Breast epithelium (tissue), 4 donors: ENCODE measurements at regions not wholly inside any gene's neighbourhood (a gene's known extent, or its start where the extent isn't known, plus 50 kb on each side); places are given as distances from the start of the nearest gene placed in this dataset.

Source experiments
- DNase-seq, 2 donors: peaks; one replicate each; pipeline ENCODE4 v3.0.0-alpha.2; 2019; ENCODE audit warnings: low spot score in 2 of 2
- H3K27ac ChIP-seq, 2 donors: fragments of 200-600 bp; sonication (generic) in 1 of 2; one replicate each; pipeline ENCODE4 v1.5.1; 2016 to 2019; ENCODE audit warnings: mild to moderate bottlenecking in 1 of 2
- H3K27me3 ChIP-seq, 2 donors: fragments of 200-600 bp; sonication (generic) in 1 of 2; one replicate each; pipeline versions ENCODE4 v1.5.1 to v1.6.0; 2017 to 2019; ENCODE audit warnings: control low read depth in 1 of 2, mild to moderate bottlenecking in 1 of 2
- H3K36me3 ChIP-seq: fragments of 200-600 bp; one replicate; pipeline ENCODE4 v1.5.1; 2019
- H3K4me1 ChIP-seq, 2 donors: fragments of 200-600 bp; sonication (generic); one replicate each; pipeline ENCODE4 v1.5.1; 2016 to 2019; ENCODE audit warnings: control low read depth in 1 of 2
- H3K4me3 ChIP-seq, 3 donors: fragments of 200-600 bp; sonication (generic); 1 replicate in 2 of 3; 2 replicates in 1 of 3; pipeline ENCODE4 v1.5.1; 2016 to 2019; ENCODE audit warnings: mild to moderate bottlenecking in 3 of 3, moderate library complexity in 2 of 3
- H3K9me3 ChIP-seq, 2 donors: fragments of 200-600 bp; sonication (generic) in 1 of 2; one replicate each; pipeline ENCODE4 v1.5.1; 2016 to 2019; ENCODE audit warnings: control low read depth in 1 of 2
- CTCF ChIP-seq, 3 donors: fragments of 450-650 bp; IDR thresholded peaks; one replicate each; pipeline ENCODE4 v1.5.1; 2016 to 2017; ENCODE audit warnings: antibody characterized with exemption in 3 of 3, mild to moderate bottlenecking in 3 of 3, moderate library complexity in 3 of 3
- POLR2A ChIP-seq: fragments of 450-650 bp; IDR thresholded peaks from one replicate; pipeline ENCODE4 v1.6.1; 2016; ENCODE audit warnings: antibody characterized with exemption, mild to moderate bottlenecking, moderate library complexity
- POLR2AphosphoS5 ChIP-seq, 3 donors: sonication (generic); formaldehyde crosslinking; IDR thresholded peaks; one replicate each; pipeline ENCODE4 v1.6.1; 2017; ENCODE audit warnings: antibody characterized with exemption in 3 of 3
- intact Hi-C: fragments of 100-400 bp; cut with DNase I; formaldehyde crosslinking; loops from one replicate; pipeline ENCODE4 v1.15.1; 2023; ENCODE audit warnings: low total_unique reads

- TF ChIP-seq POLR2A (no peak), POLR2AphosphoS5 (IDR thresholded peaks at IDR 0.05) (no peak), CTCF (IDR thresholded peaks at IDR 0.05) (no peak)
- intact Hi-C loops = no loop called here
- no peaks in the 10 kb centered on the region for H3K36me3 ChIP-seq
These were observed 60.3 kb upstream of the IL6 start for GRCh38 chr7:22666732-22667131.

GRCh38 chr7:22665923-22666322 lies 61.1 kb upstream of the IL6 start:
- H3K4me1 ChIP-seq = no peaks in the 10 kb centered on the region
- H3K36me3 ChIP-seq = no peaks in the 10 kb centered on the region
- no peaks in the 10 kb centered on the region for H3K27me3 ChIP-seq
- intact Hi-C loops = no loop called here
- H3K4me3 ChIP-seq = no peak overlapping the region
- DNase-seq = no peak
- H3K27ac ChIP-seq = no peak overlapping the region
- no peak for TF ChIP-seq POLR2AphosphoS5 (IDR thresholded peaks at IDR 0.05)
- TF ChIP-seq POLR2A = no peak
- TF ChIP-seq CTCF (IDR thresholded peaks at IDR 0.05) = no peak
- peaks cover 0 to 9% of the 10 kb centered on the region in 2 donors for H3K9me3 ChIP-seq

More at GRCh38 chr7:22666732-22667131, 60.3 kb upstream of the IL6 start:
- no peak for DNase-seq
- no peaks in the 10 kb centered on the region for H3K27me3 ChIP-seq
- H3K4me3 ChIP-seq = no peak overlapping the region
- peaks cover 0 to 9% of the 10 kb centered on the region in 2 donors for H3K9me3 ChIP-seq
- H3K27ac ChIP-seq = no peak overlapping the region
- no peaks in the 10 kb centered on the region for H3K4me1 ChIP-seq

DNA sequence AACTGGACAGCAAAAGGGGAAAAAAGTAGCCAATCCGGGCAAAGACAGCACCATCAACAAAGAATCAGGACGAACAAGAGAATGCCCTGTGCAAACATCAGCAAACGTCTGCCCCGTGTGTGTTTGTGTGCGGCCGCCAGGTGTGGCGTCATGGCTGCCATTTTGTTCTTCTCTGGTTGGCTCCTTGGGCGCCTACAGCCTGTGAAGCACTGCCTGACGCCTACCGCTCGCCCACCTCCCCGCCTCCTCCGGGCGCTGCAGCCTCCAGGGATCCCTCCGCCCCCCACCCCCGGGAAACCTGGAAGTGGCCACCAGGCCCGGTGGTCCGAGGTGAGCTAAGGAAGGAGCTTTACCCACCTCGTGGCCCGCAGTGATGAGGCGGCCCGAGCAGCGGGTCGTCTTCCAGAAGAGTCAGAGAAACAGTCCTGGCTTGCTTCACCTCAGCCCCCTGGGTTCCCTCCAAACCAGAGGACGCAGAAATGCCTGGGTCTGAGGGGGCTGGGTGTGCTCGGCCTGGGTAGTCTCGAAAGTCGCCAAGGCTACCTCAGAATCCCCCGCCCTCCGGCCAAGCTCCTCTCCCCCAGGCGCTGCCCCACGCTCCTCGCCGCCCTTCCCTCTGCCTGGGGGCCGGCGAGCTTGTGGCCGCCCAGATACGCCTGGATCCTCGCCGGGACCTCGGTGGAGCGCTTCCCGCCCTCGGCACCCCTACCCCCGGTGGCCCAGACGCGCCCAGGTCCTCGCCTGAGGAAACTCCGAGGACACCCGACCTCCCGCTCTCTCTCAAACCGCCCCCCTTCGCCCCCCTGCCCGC lies 61.8 kb upstream of the IL6 start:
- no peak overlapping the region for H3K27ac ChIP-seq
- intact Hi-C loops = no loop called here
- H3K36me3 ChIP-seq = no peaks in the 10 kb centered on the region
- DNase-seq = no peak
- no peaks in the 10 kb centered on the region for H3K27me3 ChIP-seq
- H3K9me3 ChIP-seq = peaks cover 0 to 9% of the 10 kb centered on the region in 2 donors
- no peak for TF ChIP-seq CTCF (IDR thresholded peaks at IDR 0.05)
- no peak for TF ChIP-seq POLR2A
- TF ChIP-seq POLR2AphosphoS5 (IDR thresholded peaks at IDR 0.05) = no peak
- no peak overlapping the region for H3K4me3 ChIP-seq
- no peaks in the 10 kb centered on the region for H3K4me1 ChIP-seq

DNA sequence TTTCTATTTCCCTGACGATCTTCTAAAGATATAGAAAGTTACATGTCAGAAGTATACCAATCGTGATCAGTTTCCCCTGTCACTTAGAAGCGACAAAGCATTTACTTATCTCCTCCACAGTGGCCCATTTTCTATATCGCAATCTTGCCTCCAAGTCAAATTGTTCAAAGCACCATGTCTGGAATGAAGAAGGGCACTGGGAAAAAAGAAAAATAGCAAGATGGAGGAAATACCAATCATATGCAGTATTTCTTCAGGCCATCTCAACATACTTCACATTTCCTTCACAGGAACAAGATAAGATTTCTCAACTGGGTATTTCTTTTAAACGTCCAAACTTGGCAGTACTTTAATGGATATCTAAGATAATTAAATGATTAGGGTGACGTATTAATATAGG lies 63.3 kb upstream of the IL6 start:
- intact Hi-C loops = no loop called here
- Histone ChIP-seq H3K4me3 (no peak overlapping the region), H3K27ac (no peak overlapping the region), H3K9me3 (peaks cover 0 to 9% of the 10 kb centered on the region in 2 donors), H3K36me3 (no peaks in the 10 kb centered on the region), H3K27me3 (no peaks in the 10 kb centered on the region), H3K4me1 (no peaks in the 10 kb centered on the region)
- TF ChIP-seq POLR2A (no peak), POLR2AphosphoS5 (IDR thresholded peaks at IDR 0.05) (no peak), CTCF (IDR thresholded peaks at IDR 0.05) (no peak)
- no peak for DNase-seq

DNA sequence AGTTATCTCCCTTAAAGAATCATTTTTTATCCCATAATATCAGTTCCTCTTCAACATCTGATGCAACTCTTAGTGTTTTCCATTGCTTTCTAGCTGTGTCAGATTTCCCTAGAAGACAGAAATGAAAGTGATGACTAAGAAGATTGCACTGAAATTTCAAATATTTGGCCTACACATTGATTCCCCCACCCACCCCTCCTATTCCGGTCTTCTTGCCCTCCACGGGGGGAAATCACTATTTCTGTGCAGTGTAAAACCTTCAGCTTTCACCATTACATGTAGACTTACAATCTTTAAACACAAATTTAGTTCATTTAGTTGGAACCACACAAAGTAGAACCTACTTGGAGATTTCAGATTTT lies 63.7 kb upstream of the IL6 start:
- no peak for TF ChIP-seq POLR2A
- no peak for TF ChIP-seq CTCF (IDR thresholded peaks at IDR 0.05)
- TF ChIP-seq POLR2AphosphoS5 (IDR thresholded peaks at IDR 0.05) = no peak
- DNase-seq = no peak
- Histone ChIP-seq H3K4me1 (no peaks in the 10 kb centered on the region), H3K9me3 (peaks cover 0 to 9% of the 10 kb centered on the region in 2 donors), H3K36me3 (no peaks in the 10 kb centered on the region), H3K27ac (no peak overlapping the region), H3K4me3 (no peak overlapping the region), H3K27me3 (no peaks in the 10 kb centered on the region)
- intact Hi-C loops = no loop called here
